Neural cell (in vitro differentiated cells): ENCODE measurements at regions not wholly inside any gene's neighbourhood (a gene's known extent, or its start where the extent isn't known, plus 50 kb on each side); places are given as distances from the start of the nearest gene placed in this dataset.

Experiments used
- H2AFZ ChIP-seq: fragments of 200-600, 300-800 bp; sonication (generic), shearing (Covaris generic); 2 replicates; pipeline ENCODE4 v1.6.0; 2014; ENCODE audit warnings: low read depth, mild to moderate bottlenecking, antibody characterized with exemption, low read length, moderate library complexity
- H3F3A ChIP-seq: fragments of 200-600 bp; shearing (Covaris generic); 2 replicates; pipeline ENCODE4 v1.6.1; 2016; ENCODE audit warnings: mild to moderate bottlenecking, moderate library complexity, mixed read lengths, antibody characterized with exemption, low read length; ENCODE audit not compliant: insufficient read depth, poor library complexity, severe bottlenecking
- H3K27ac ChIP-seq: fragments of 200-600, 300-800 bp; sonication (generic), shearing (Covaris generic); 2 replicates; pipeline ENCODE4 v1.5.1; 2014; ENCODE audit warnings: mild to moderate bottlenecking, low read length, moderate library complexity
- H3K27me3 ChIP-seq: fragments of 300-800, 200-600 bp; sonication (generic), shearing (Covaris generic); 2 replicates; pipeline ENCODE4 v1.6.0; 2014; ENCODE audit warnings: mild to moderate bottlenecking, low read depth, low read length, moderate library complexity; ENCODE audit not compliant: insufficient read depth
- H3K36me3 ChIP-seq: fragments of 300-800, 200-600 bp; sonication (generic), shearing (Covaris generic); 2 replicates; pipeline ENCODE4 v1.5.1; 2014; ENCODE audit warnings: mild to moderate bottlenecking, antibody characterized with exemption, low read length, moderate library complexity; ENCODE audit not compliant: insufficient read depth
- H3K4me2 ChIP-seq: fragments of 300-800, 200-600 bp; sonication (generic), shearing (Covaris generic); 2 replicates; pipeline ENCODE4 v1.6.0; 2014; ENCODE audit warnings: mild to moderate bottlenecking, low read length
- H3K4me3 ChIP-seq: fragments of 300-800, 200-600 bp; sonication (generic), shearing (Covaris generic); 2 replicates; pipeline ENCODE4 v1.5.1; 2014; ENCODE audit warnings: mild to moderate bottlenecking, low read length, moderate library complexity
- H3K79me2 ChIP-seq: fragments of 200-600 bp; shearing (Covaris generic); replicated peaks from 2 replicates; pipeline ENCODE4 v1.6.0; 2014; ENCODE audit warnings: mild to moderate bottlenecking, low read length, moderate library complexity; ENCODE audit not compliant: insufficient read depth
- H3K9ac ChIP-seq: fragments of 300-800, 200-600 bp; sonication (generic), shearing (Covaris generic); 2 replicates; pipeline ENCODE4 v1.6.1; 2016; ENCODE audit warnings: mild to moderate bottlenecking, low read length, mixed read lengths
- H3K9me2 ChIP-seq: fragments of 200-600 bp; shearing (Covaris generic); 2 replicates; pipeline ENCODE4 v1.6.1; 2016; ENCODE audit warnings: mild to moderate bottlenecking, low read length, mixed read lengths; ENCODE audit not compliant: insufficient read depth
- H3K9me3 ChIP-seq: fragments of 200-600, 300-800 bp; sonication (generic), shearing (Covaris generic); 2 replicates; pipeline ENCODE4 v1.6.1; 2016; ENCODE audit warnings: mild to moderate bottlenecking, mixed run types, low read length, moderate library complexity, mixed read lengths
- H4K20me1 ChIP-seq: fragments of 200-600 bp; shearing (Covaris generic); 2 replicates; pipeline ENCODE4 v1.6.1; 2016; ENCODE audit warnings: mild to moderate bottlenecking, mixed run types; ENCODE audit not compliant: insufficient read depth
- CTCF ChIP-seq: fragments of 450-650 bp; IDR thresholded peaks from 2 replicates; pipeline ENCODE4 v1.5.1; 2014; ENCODE audit warnings: antibody characterized with exemption, mild to moderate bottlenecking, moderate library complexity; ENCODE audit not compliant: poor library complexity, severe bottlenecking
- EP300 ChIP-seq: fragments of 450-650 bp; conservative IDR thresholded peaks from 2 replicates; pipeline ENCODE4 v1.6.1; 2014; ENCODE audit warnings: antibody characterized with exemption, mild to moderate bottlenecking, moderate library complexity; ENCODE audit not compliant: poor library complexity, severe bottlenecking
- EZH2 ChIP-seq: fragments of 200-600, 300-800 bp; shearing (Covaris generic), sonication (generic); IDR thresholded peaks from 2 replicates; pipeline ENCODE4 v1.6.1; 2014; ENCODE audit warnings: antibody characterized with exemption, low read length, borderline replicate concordance, mild to moderate bottlenecking; ENCODE audit not compliant: insufficient read depth, poor library complexity, severe bottlenecking
- MXI1 ChIP-seq: fragments of 450-650 bp; conservative IDR thresholded peaks from 2 replicates; pipeline ENCODE4 v1.6.1; 2014; ENCODE audit warnings: antibody characterized with exemption, mild to moderate bottlenecking; ENCODE audit not compliant: poor library complexity, severe bottlenecking
- POLR2AphosphoS5 ChIP-seq: IDR thresholded peaks from 2 replicates; pipeline ENCODE4 v1.6.1; 2012
- RAD21 ChIP-seq: fragments of 450-650 bp; conservative IDR thresholded peaks from 2 replicates; pipeline ENCODE4 v1.6.1; 2014; ENCODE audit warnings: antibody characterized with exemption, mild to moderate bottlenecking, moderate library complexity
- REST ChIP-seq: IDR thresholded peaks from 2 replicates; pipeline ENCODE4 v1.6.1; 2012; ENCODE audit warnings: borderline replicate concordance
- SMC3 ChIP-seq: fragments of 450-650 bp; conservative IDR thresholded peaks from 2 replicates; pipeline ENCODE4 v1.6.1; 2014; ENCODE audit warnings: antibody characterized with exemption, mild to moderate bottlenecking, moderate library complexity; ENCODE audit not compliant: poor library complexity
- TAF1 ChIP-seq: IDR thresholded peaks from 2 replicates; pipeline ENCODE4 v1.6.1; 2012; ENCODE audit warnings: low read depth

GRCh38 chr6:88301256-88301655 lies 135.1 kb upstream of the CNR1 start:
- Histone ChIP-seq H3K27ac (no peak overlapping the region), H3K9me2 (no peaks in the 10 kb centered on the region), H4K20me1 (no peaks in the 10 kb centered on the region), H3K9me3 (no peaks in the 10 kb centered on the region), H3F3A (no peaks in the 10 kb centered on the region), H3K4me3 (no peak overlapping the region), H3K9ac (no peak overlapping the region), H3K36me3 (no peaks in the 10 kb centered on the region), H3K4me2 (no peak overlapping the region), H3K79me2 (no peaks in the 10 kb centered on the region), H2AFZ (no peak overlapping the region), H3K27me3 (no peaks in the 10 kb centered on the region)
- TF ChIP-seq CTCF (no peak), POLR2AphosphoS5 (no peak), MXI1 (no peak), RAD21 (no peak), EP300 (no peak), SMC3 (no peak), TAF1 (no peak)

- Histone ChIP-seq H3K27me3 (no peaks in the 10 kb centered on the region), H4K20me1 (no peaks in the 10 kb centered on the region), H3K4me2 (no peak overlapping the region), H3K36me3 (no peaks in the 10 kb centered on the region), H2AFZ (no peak overlapping the region), H3K27ac (no peak overlapping the region), H3F3A (no peaks in the 10 kb centered on the region), H3K4me3 (no peak overlapping the region), H3K9me2 (no peaks in the 10 kb centered on the region), H3K79me2 (no peaks in the 10 kb centered on the region), H3K9ac (no peak overlapping the region), H3K9me3 (no peaks in the 10 kb centered on the region)
- TF ChIP-seq MXI1 (no peak), REST (no peak)
Measured at GRCh38 chr6:88298066-88298845, 132.1 kb upstream of the CNR1 start.

GRCh38 chr6:88296694-88297093 lies 130.5 kb upstream of the CNR1 start:
- no peaks in the 10 kb centered on the region for H3K9me3 ChIP-seq
- no peaks in the 10 kb centered on the region for H4K20me1 ChIP-seq
- no peaks in the 10 kb centered on the region for H3K9me2 ChIP-seq
- TF ChIP-seq REST (no peak), EP300 (no peak), TAF1 (no peak), MXI1 (no peak), RAD21 (no peak), POLR2AphosphoS5 (no peak), EZH2 (no peak), SMC3 (no peak), CTCF (no peak)
- no peaks in the 10 kb centered on the region for H3K27me3 ChIP-seq
- H3K4me3 ChIP-seq = no peak overlapping the region
- no peaks in the 10 kb centered on the region for H3K36me3 ChIP-seq
- H3K27ac ChIP-seq = no peak overlapping the region
- no peak overlapping the region for H2AFZ ChIP-seq
- H3F3A ChIP-seq = no peaks in the 10 kb centered on the region
- H3K4me2 ChIP-seq = no peak overlapping the region
- H3K79me2 ChIP-seq = no peaks in the 10 kb centered on the region
- no peak overlapping the region for H3K9ac ChIP-seq
